Tibial nerve (tissue), 4 donors: ENCODE measurements at regions not wholly inside any gene's neighbourhood (a gene's known extent, or its start where the extent isn't known, plus 50 kb on each side); places are given as distances from the start of the nearest gene placed in this dataset.

ENCODE experiments used
- EP300 ChIP-seq, 2 donors: sonication (generic); formaldehyde crosslinking; IDR thresholded peaks; one replicate each; pipeline ENCODE4 v1.6.1; 2017; ENCODE audit warnings: antibody characterized with exemption in 2 of 2, mild to moderate bottlenecking in 1 of 2
- POLR2A ChIP-seq, 2 donors: fragments of 450-650 bp; IDR thresholded peaks; one replicate each; pipeline ENCODE4 v1.6.1; 2017; ENCODE audit warnings: antibody characterized with exemption in 2 of 2, mild to moderate bottlenecking in 2 of 2, moderate library complexity in 2 of 2
- TF ChIP-seq, protein P1 (sequence below), 5 experiments: fragments of 200-600 bp in 3 of 5; fragments of 450-650 bp in 2 of 5; sonication (generic) in 3 of 5; IDR thresholded peaks; one replicate each; pipeline ENCODE4 v1.5.1; 2016 to 2019; ENCODE audit warnings: antibody characterized with exemption in 5 of 5, mild to moderate bottlenecking in 3 of 5, moderate library complexity in 2 of 5

DNA sequence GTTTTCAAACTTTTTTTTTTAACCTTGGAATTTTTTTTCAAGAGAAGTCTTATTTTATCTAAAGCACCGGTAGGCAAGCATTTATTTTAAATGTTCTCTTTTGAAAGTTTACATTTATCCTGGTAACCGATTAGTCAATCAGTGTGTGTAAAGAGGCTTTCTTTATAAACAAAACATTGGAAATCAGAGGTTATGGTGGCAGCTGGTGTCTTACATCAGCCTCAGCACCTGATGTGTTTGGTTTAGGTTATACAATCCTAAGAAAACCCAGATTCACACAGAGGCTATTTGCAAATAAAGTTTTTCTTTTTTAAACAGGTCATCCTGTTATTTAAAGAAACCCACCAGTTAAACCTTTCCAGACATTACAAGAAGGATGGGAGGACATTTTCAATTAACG is 173.3 kb upstream of the GDNF start:
- TF ChIP-seq, protein P1, sequence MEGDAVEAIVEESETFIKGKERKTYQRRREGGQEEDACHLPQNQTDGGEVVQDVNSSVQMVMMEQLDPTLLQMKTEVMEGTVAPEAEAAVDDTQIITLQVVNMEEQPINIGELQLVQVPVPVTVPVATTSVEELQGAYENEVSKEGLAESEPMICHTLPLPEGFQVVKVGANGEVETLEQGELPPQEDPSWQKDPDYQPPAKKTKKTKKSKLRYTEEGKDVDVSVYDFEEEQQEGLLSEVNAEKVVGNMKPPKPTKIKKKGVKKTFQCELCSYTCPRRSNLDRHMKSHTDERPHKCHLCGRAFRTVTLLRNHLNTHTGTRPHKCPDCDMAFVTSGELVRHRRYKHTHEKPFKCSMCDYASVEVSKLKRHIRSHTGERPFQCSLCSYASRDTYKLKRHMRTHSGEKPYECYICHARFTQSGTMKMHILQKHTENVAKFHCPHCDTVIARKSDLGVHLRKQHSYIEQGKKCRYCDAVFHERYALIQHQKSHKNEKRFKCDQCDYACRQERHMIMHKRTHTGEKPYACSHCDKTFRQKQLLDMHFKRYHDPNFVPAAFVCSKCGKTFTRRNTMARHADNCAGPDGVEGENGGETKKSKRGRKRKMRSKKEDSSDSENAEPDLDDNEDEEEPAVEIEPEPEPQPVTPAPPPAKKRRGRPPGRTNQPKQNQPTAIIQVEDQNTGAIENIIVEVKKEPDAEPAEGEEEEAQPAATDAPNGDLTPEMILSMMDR (IDR thresholded peaks at IDR 0.05) = no peak
- TF ChIP-seq EP300 (IDR thresholded peaks at IDR 0.05) (no peak), POLR2A (IDR thresholded peaks at IDR 0.05) (no peak)
